HEK293 (cell line): ENCODE measurements at regions not wholly inside any gene's neighbourhood (a gene's known extent, or its start where the extent isn't known, plus 50 kb on each side); places are given as distances from the start of the nearest gene placed in this dataset.

ENCODE experiments used
- CTCF ChIA-PET: fragments of 350-600 bp; formaldehyde crosslinking; extraction: SDS; loops from one replicate; lab custom pipeline; 2021; ENCODE audit warnings: antibody characterized with exemption; lab: Yijun Ruan, JAX
- POLR2A ChIA-PET: fragments of 300-600 bp; formaldehyde crosslinking; extraction: SDS; loops from one replicate; lab custom pipeline; 2020; ENCODE audit warnings: antibody characterized with exemption, inconsistent platforms; lab: Yijun Ruan, JAX
- H3K27ac ChIP-seq: fragments of 200-500 bp; sonication (Bioruptor generic); 2 replicates; pipeline ENCODE4 v1.5.1; 2014; ENCODE audit warnings: low read depth, low read length, control low read depth, inconsistent platforms; ENCODE audit errors: extremely low read depth
- H3K36me3 ChIP-seq, 2 experiments: fragments of 200-500 bp in 1 of 2; sonication (Bioruptor generic) in 1 of 2; 1 replicate in 1 of 2; 2 replicates in 1 of 2; pipeline ENCODE4 v1.5.1; 2014 to 2017; ENCODE audit warnings: inconsistent platforms in 2 of 2, low read length in 2 of 2; ENCODE audit not compliant: control insufficient read depth in 2 of 2, insufficient read depth in 1 of 2
- H3K4me1 ChIP-seq: fragments of 200-500 bp; sonication (Bioruptor generic); 2 replicates; pipeline ENCODE4 v1.5.1; 2014; ENCODE audit warnings: mild to moderate bottlenecking, low read length, inconsistent platforms; ENCODE audit not compliant: control insufficient read depth, insufficient read depth
- H3K4me3 ChIP-seq: 2 replicates; pipeline ENCODE4 v1.5.1; 2011; ENCODE audit warnings: low read depth, mild to moderate bottlenecking, control low read depth, low read length, moderate library complexity
- H3K9me3 ChIP-seq: fragments of 200-500 bp; sonication (Bioruptor generic); 2 replicates; pipeline ENCODE4 v1.5.1; 2014; ENCODE audit warnings: low read depth, low read length, inconsistent platforms; ENCODE audit not compliant: control insufficient read depth, insufficient read depth
- BCL11B ChIP-seq: fragments of 450-650 bp; formaldehyde crosslinking; IDR thresholded peaks from 2 replicates; pipeline ENCODE4 v1.5.1; 2016; ENCODE audit warnings: low read depth, missing biosample characterization, missing genetic modification characterization
- ELK4 ChIP-seq: IDR thresholded peaks from 2 replicates; pipeline ENCODE4 v1.6.1; 2011; ENCODE audit warnings: mild to moderate bottlenecking, low read depth, low read length, borderline replicate concordance
- HOXC10 ChIP-seq: sonication (generic); formaldehyde crosslinking; IDR thresholded peaks from 2 replicates; pipeline ENCODE4 v1.8.1; 2023; ENCODE audit warnings: mild to moderate bottlenecking, missing genetic modification reagents
- KLF16 ChIP-seq: fragments of 450-650 bp; formaldehyde crosslinking; IDR thresholded peaks from 2 replicates; pipeline ENCODE4 v1.5.1; 2017; ENCODE audit warnings: missing biosample characterization, missing genetic modification characterization
- PRDM1 ChIP-seq: fragments of 450-650 bp; formaldehyde crosslinking; IDR thresholded peaks from 2 replicates; pipeline ENCODE4; 2016; ENCODE audit warnings: missing biosample characterization, missing genetic modification characterization
- SP3 ChIP-seq: fragments of 450-650 bp; formaldehyde crosslinking; IDR thresholded peaks from 2 replicates; pipeline ENCODE4 v1.5.1; 2016; ENCODE audit warnings: missing biosample characterization, missing genetic modification characterization
- TCF7L2 ChIP-seq: IDR thresholded peaks from 2 replicates; pipeline ENCODE4 v1.6.1; 2011; ENCODE audit warnings: low read depth, mild to moderate bottlenecking, inconsistent platforms, low read length, moderate library complexity, borderline replicate concordance
- ZBTB48 ChIP-seq: fragments of 450-650 bp; formaldehyde crosslinking; IDR thresholded peaks from 2 replicates; pipeline ENCODE4 v1.5.1; 2016; ENCODE audit warnings: missing biosample characterization, missing genetic modification characterization
- ZNF112 ChIP-seq: fragments of 450-650 bp; formaldehyde crosslinking; IDR thresholded peaks from 2 replicates; pipeline ENCODE4 v1.5.0; 2017; ENCODE audit warnings: missing biosample characterization, missing genetic modification characterization
- ZNF214 ChIP-seq: fragments of 450-650 bp; formaldehyde crosslinking; IDR thresholded peaks from 2 replicates; pipeline ENCODE4 v1.5.1; 2017; ENCODE audit warnings: missing biosample characterization, mild to moderate bottlenecking, missing genetic modification characterization, borderline replicate concordance
- ZNF350 ChIP-seq: fragments of 450-650 bp; formaldehyde crosslinking; IDR thresholded peaks from 2 replicates; pipeline ENCODE4 v1.5.0; 2017; ENCODE audit warnings: missing biosample characterization, mild to moderate bottlenecking, missing genetic modification characterization
- ZNF362 ChIP-seq: fragments of 450-650 bp; formaldehyde crosslinking; IDR thresholded peaks from 2 replicates; pipeline ENCODE4 v1.5.1; 2016; ENCODE audit warnings: missing biosample characterization, missing genetic modification characterization
- ZNF37A ChIP-seq: fragments of 450-650 bp; IDR thresholded peaks from 2 replicates; pipeline ENCODE4 v1.5.1; 2018; ENCODE audit warnings: missing biosample characterization, missing genetic modification characterization
- ZNF391 ChIP-seq: fragments of 450-650 bp; formaldehyde crosslinking; IDR thresholded peaks from 2 replicates; pipeline ENCODE4 v1.5.1; 2016; ENCODE audit warnings: low read depth, missing biosample characterization, missing genetic modification characterization, borderline replicate concordance
- ZNF513 ChIP-seq: fragments of 450-650 bp; IDR thresholded peaks from 2 replicates; pipeline ENCODE4 v1.5.1; 2018; ENCODE audit warnings: missing biosample characterization, missing genetic modification characterization
- ZNF518A ChIP-seq: fragments of 450-650 bp; formaldehyde crosslinking; conservative IDR thresholded peaks from 2 replicates; pipeline ENCODE4 v1.5.1; 2016; ENCODE audit warnings: low read depth, missing biosample characterization, missing genetic modification characterization
- ZNF626 ChIP-seq: fragments of 450-650 bp; sonication (Bioruptor Pico); formaldehyde crosslinking; IDR thresholded peaks from 2 replicates; pipeline ENCODE4 v1.5.1; 2018; ENCODE audit warnings: missing biosample characterization, missing genetic modification characterization, inconsistent platforms
- ZNF768 ChIP-seq: fragments of 450-650 bp; formaldehyde crosslinking; IDR thresholded peaks from 2 replicates; pipeline ENCODE4 v1.5.1; 2018; ENCODE audit warnings: missing biosample characterization, mild to moderate bottlenecking, missing genetic modification characterization
- ZNF776 ChIP-seq: fragments of 450-650 bp; formaldehyde crosslinking; IDR thresholded peaks from 2 replicates; pipeline ENCODE4 v1.5.0; 2017; ENCODE audit warnings: missing biosample characterization, missing genetic modification characterization, borderline replicate concordance
- ZSCAN5A ChIP-seq: fragments of 450-650 bp; formaldehyde crosslinking; IDR thresholded peaks from 2 replicates; pipeline ENCODE4 v1.5.1; 2016; ENCODE audit warnings: missing biosample characterization, missing genetic modification characterization

- TF ChIP-seq ZNF112 (tag by site-specific recombination) (no peak), ZNF214 (tag by site-specific recombination) (no peak), KLF16 (tag by site-specific recombination) (no peak), TCF7L2 (no peak), ZNF391 (no peak), ZNF768 (tag by site-specific recombination) (no peak), ZBTB48 (no peak), HOXC10 (CRISPR knock-in tag) (no peak), BCL11B (tag by site-specific recombination) (no peak), ZNF37A (tag by site-specific recombination) (no peak), ZNF350 (tag by site-specific recombination) (no peak)
- H3K9me3 ChIP-seq, result no peaks in the 10 kb centered on the region
- H3K4me1 ChIP-seq, result no peaks in the 10 kb centered on the region
- H3K36me3 ChIP-seq, result no peaks in the 10 kb centered on the region
- CTCF ChIA-PET, result no interaction called here
- POLR2A ChIA-PET, result no interaction called here
- H3K4me3 ChIP-seq, result no peak overlapping the region
- H3K27ac ChIP-seq, result no peak overlapping the region
Observed at GRCh38 chr5:3542769-3543168, 52.9 kb upstream of the IRX1 start.

- Histone ChIP-seq H3K9me3 (no peaks in the 10 kb centered on the region), H3K4me1 (no peaks in the 10 kb centered on the region), H3K27ac (no peak overlapping the region), H3K36me3 (no peaks in the 10 kb centered on the region), H3K4me3 (no peak overlapping the region)
- TF ChIP-seq ZNF513 (tag by site-specific recombination) (no peak), ZSCAN5A (tag by site-specific recombination) (no peak)
- ChIA-PET POLR2A (no interaction called here), CTCF (no interaction called here)
Observed at GRCh38 chr5:3542158-3542557, 53.5 kb upstream of the IRX1 start.

GRCh38 chr5:3538886-3539285 is 56.7 kb upstream of the IRX1 start:
- Histone ChIP-seq H3K36me3 (no peaks in the 10 kb centered on the region), H3K4me3 (no peak overlapping the region), H3K4me1 (no peaks in the 10 kb centered on the region), H3K27ac (no peak overlapping the region), H3K9me3 (no peaks in the 10 kb centered on the region)
- no peak for TF ChIP-seq PRDM1 (tag by site-specific recombination)
- TF ChIP-seq ELK4, result no peak
- CTCF ChIA-PET, result no interaction called here
- POLR2A ChIA-PET, result no interaction called here

GRCh38 chr5:3537942-3538341 is 57.7 kb upstream of the IRX1 start:
- Histone ChIP-seq H3K36me3 (no peaks in the 10 kb centered on the region), H3K4me1 (no peaks in the 10 kb centered on the region), H3K4me3 (no peak overlapping the region), H3K27ac (no peak overlapping the region), H3K9me3 (no peaks in the 10 kb centered on the region)
- POLR2A ChIA-PET, result no interaction called here
- CTCF ChIA-PET, result no interaction called here
- no peak for TF ChIP-seq ZNF362
- no peak for TF ChIP-seq ZNF518A (tag by site-specific recombination)
- no peak for TF ChIP-seq ZNF776 (tag by site-specific recombination)
- TF ChIP-seq ZNF626, result no peak
- no peak for TF ChIP-seq SP3
